ENCODE measurements at regions not wholly inside any gene's neighbourhood (a gene's known extent, or its start where the extent isn't known, plus 50 kb on each side); places are given as distances from the start of the nearest gene placed in this dataset.

DNA sequence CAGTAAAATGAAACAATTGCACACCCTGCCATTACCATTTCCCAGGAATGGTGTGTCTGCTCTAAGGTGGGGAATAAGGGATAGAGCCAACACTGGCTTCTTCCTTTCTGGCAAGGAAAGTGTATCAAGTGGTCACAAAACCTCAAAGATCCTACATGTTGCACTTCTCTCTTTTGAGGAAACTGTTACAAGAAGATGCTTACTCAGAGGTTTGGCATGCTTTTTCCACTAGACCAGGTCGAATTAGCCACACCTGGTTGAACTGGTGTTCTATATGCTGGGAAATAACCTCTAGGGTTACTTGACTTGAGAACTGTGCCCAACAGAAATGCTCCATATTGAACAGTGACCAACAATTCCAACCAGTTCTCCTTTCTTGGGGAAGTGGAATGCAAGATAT is 102.9 kb downstream of the LRRN1 start:
- TF ChIP-seq CTCF (IDR thresholded peaks at IDR 0.05; ENCODE audit: extremely low read depth in 1 of 2, insufficient read depth in 1 of 2, low read depth in 1 of 2, low read length in 2 of 2) (no peak), POLR2A (IDR thresholded peaks at IDR 0.05; ENCODE audit: low read depth, low read length) (no peak), POLR2AphosphoS5 (IDR thresholded peaks at IDR 0.05; ENCODE audit: insufficient read depth, low read depth, low read length) (no peak), EZH2 (IDR thresholded peaks at IDR 0.05; ENCODE audit: borderline replicate concordance, low read depth, low read length, severe bottlenecking) (no peak), MYC (IDR thresholded peaks at IDR 0.05; ENCODE audit: low read depth, low read length) (no peak), GATA2 (IDR thresholded peaks at IDR 0.05; ENCODE audit: insufficient read depth, insufficient read length, low read depth, low read length) (no peak)
- TF ChIP-seq, protein P1, sequence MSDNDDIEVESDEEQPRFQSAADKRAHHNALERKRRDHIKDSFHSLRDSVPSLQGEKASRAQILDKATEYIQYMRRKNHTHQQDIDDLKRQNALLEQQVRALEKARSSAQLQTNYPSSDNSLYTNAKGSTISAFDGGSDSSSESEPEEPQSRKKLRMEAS (IDR thresholded peaks at IDR 0.05; ENCODE audit: insufficient read depth, insufficient read length) = no peak
